Activated CD8-positive, alpha-beta memory T cell treated with anti-CD3 and anti-CD28 coated beads for 36 hours (primary cell): ENCODE measurements at regions not wholly inside any gene's neighbourhood (a gene's known extent, or its start where the extent isn't known, plus 50 kb on each side); places are given as distances from the start of the nearest gene placed in this dataset.

Source experiments
- CTCF ChIA-PET: fragments of 350-600 bp; sonication (Branson Sonifier 250); formaldehyde crosslinking; loops from one replicate; lab custom pipeline; 2021; ENCODE audit warnings: antibody characterized with exemption; lab: Charles Lee
- POLR2A ChIA-PET: fragments of 350-600 bp; sonication (Branson Sonifier 250); formaldehyde crosslinking; loops from one replicate; lab custom pipeline; 2021; ENCODE audit warnings: antibody characterized with exemption; lab: Charles Lee

- ChIA-PET CTCF (interaction anchor here (0.7 kb wide), 1 partner anchor 21 kb away, joined by 4 read pairs; no protein-coding TSS in a partner anchor), POLR2A (no interaction called here)
Measured at GRCh38 chr6:6704103-6705060, 115.9 kb downstream of the LY86 start.

GRCh38 chr6:6705061-6705425 is 116.5 kb downstream of the LY86 start:
- ChIA-PET CTCF (no interaction called here), POLR2A (no interaction called here)

GRCh38 chr6:6705915-6706675 is 117.6 kb downstream of the LY86 start:
- ChIA-PET CTCF (interaction anchor here (0.6 to 1.3 kb wide), 4 partner anchors 10 to 271 kb away, joined by 3 read pairs; no protein-coding TSS in a partner anchor), POLR2A (no interaction called here)

- ChIA-PET CTCF (interaction anchor here (0.8 to 1.3 kb wide), 2 partner anchors 11 to 14 kb away, joined by 3 read pairs; no protein-coding TSS in a partner anchor), POLR2A (no interaction called here)
Measured at GRCh38 chr6:6707143-6707542, 118.6 kb downstream of the LY86 start.

GRCh38 chr6:6709106-6709505 is 120.6 kb downstream of the LY86 start:
- POLR2A ChIA-PET: no interaction called here

GRCh38 chr6:6711031-6711785 is 122.7 kb downstream of the LY86 start:
- ChIA-PET CTCF (no interaction called here), POLR2A (no interaction called here)

More at GRCh38 chr6:6709106-6709505, 120.6 kb downstream of the LY86 start:
- CTCF ChIA-PET: interaction anchor here (1.4 kb wide), 1 partner anchor 12 kb away, joined by 3 read pairs; no protein-coding TSS in a partner anchor

GRCh38 chr6:6711832-6712448 is 123.4 kb downstream of the LY86 start:
- CTCF ChIA-PET: interaction anchor here (0.7 kb wide), 1 partner anchor 9 kb away, joined by 3 read pairs; no protein-coding TSS in a partner anchor
- POLR2A ChIA-PET: no interaction called here

GRCh38 chr6:6712449-6713403 is 124.2 kb downstream of the LY86 start:
- ChIA-PET POLR2A (no interaction called here), CTCF (interaction anchor here (0.7 kb wide), 1 partner anchor 10 kb away, joined by 3 read pairs; no protein-coding TSS in a partner anchor)

GRCh38 chr6:6713657-6714056 is 125.1 kb downstream of the LY86 start:
- ChIA-PET CTCF (no interaction called here), POLR2A (no interaction called here)

- ChIA-PET CTCF (interaction anchor here (1.3 kb wide), 1 partner anchor 37 kb away, joined by 3 read pairs; no protein-coding TSS in a partner anchor), POLR2A (no interaction called here)
Measured at GRCh38 chr6:6714118-6714897, 125.8 kb downstream of the LY86 start.

- ChIA-PET POLR2A (no interaction called here), CTCF (interaction anchor here (1.3 kb wide), 1 partner anchor 38 kb away, joined by 3 read pairs; no protein-coding TSS in a partner anchor)
Measured at GRCh38 chr6:6714953-6715352, 126.4 kb downstream of the LY86 start.

- ChIA-PET CTCF (interaction anchor here (1.3 kb wide), 1 partner anchor 38 kb away, joined by 3 read pairs; no protein-coding TSS in a partner anchor), POLR2A (no interaction called here)
Measured at GRCh38 chr6:6715465-6715864, 126.9 kb downstream of the LY86 start.

- ChIA-PET CTCF (no interaction called here), POLR2A (no interaction called here)
Measured at GRCh38 chr6:6716998-6717763, 128.7 kb downstream of the LY86 start.

- POLR2A ChIA-PET: no interaction called here
Measured at GRCh38 chr6:6717953-6718352, 129.4 kb downstream of the LY86 start.

GRCh38 chr6:6721606-6722005 is 133.1 kb downstream of the LY86 start:
- POLR2A ChIA-PET: interaction anchor here (0.6 kb wide), 2 partner anchors 157 to 216 kb away, joined by 3 to 9 read pairs; no protein-coding TSS in a partner anchor
- CTCF ChIA-PET: interaction anchor here (0.6 to 1.7 kb wide), 3 partner anchors 15 to 517 kb away, joined by 3 to 4 read pairs (median 3); no protein-coding TSS in a partner anchor

More at GRCh38 chr6:6717953-6718352, 129.4 kb downstream of the LY86 start:
- CTCF ChIA-PET: no interaction called here

- ChIA-PET CTCF (interaction anchor here (1.7 kb wide), 1 partner anchor 516 kb away, joined by 4 read pairs; no protein-coding TSS in a partner anchor), POLR2A (no interaction called here)
Measured at GRCh38 chr6:6722195-6722594, 133.7 kb downstream of the LY86 start.
